WTC11 (cell line): ENCODE measurements at regions not wholly inside any gene's neighbourhood (a gene's known extent, or its start where the extent isn't known, plus 50 kb on each side); places are given as distances from the start of the nearest gene placed in this dataset.
"Not testable (repeated sequence)": the region's sequence is repeated elsewhere in the genome, so short reads cannot be mapped to it uniquely, and the experiment has no call there.

Experiments used
- ESRRA ChIP-seq: sonication (generic); formaldehyde crosslinking; IDR thresholded peaks from 2 replicates; pipeline ENCODE4 v1.8.1; 2022; ENCODE audit warnings: mild to moderate bottlenecking, missing genetic modification reagents, borderline replicate concordance
- FOXK1 ChIP-seq: sonication (generic); formaldehyde crosslinking; IDR thresholded peaks from 2 replicates; pipeline ENCODE4 v1.8.0; 2022; ENCODE audit warnings: mild to moderate bottlenecking, moderate library complexity, missing genetic modification reagents
- KAT7 ChIP-seq: sonication (generic); formaldehyde crosslinking; IDR thresholded peaks from 2 replicates; pipeline ENCODE4 v1.8.1; 2023; ENCODE audit warnings: missing genetic modification reagents, mild to moderate bottlenecking, borderline replicate concordance
- SMAD3 ChIP-seq: sonication (generic); formaldehyde crosslinking; IDR thresholded peaks from 2 replicates; pipeline ENCODE4 v1.8.0; 2022; ENCODE audit warnings: missing genetic modification reagents, mild to moderate bottlenecking, borderline replicate concordance
- ZNF263 ChIP-seq: sonication (generic); formaldehyde crosslinking; IDR thresholded peaks from 2 replicates; pipeline ENCODE4 v1.8.1; 2022; ENCODE audit warnings: low read depth, mild to moderate bottlenecking, moderate library complexity, missing genetic modification reagents
- TF ChIP-seq, protein P1 (sequence below): fragments of 200-600 bp; IDR thresholded peaks from 2 replicates; pipeline ENCODE4 v1.8.0; 2022; ENCODE audit warnings: antibody characterized with exemption
- TF ChIP-seq, protein P2 (sequence below): sonication (generic); formaldehyde crosslinking; IDR thresholded peaks from 2 replicates; pipeline ENCODE4 v1.8.0; 2022; ENCODE audit warnings: missing genetic modification reagents
- TF ChIP-seq, protein P3 (sequence below): sonication (generic); formaldehyde crosslinking; IDR thresholded peaks from 2 replicates; pipeline ENCODE4 v1.8.1; 2022; ENCODE audit warnings: low read depth, missing genetic modification reagents, borderline replicate concordance
- TF ChIP-seq, protein P4 (sequence below): sonication (generic); formaldehyde crosslinking; IDR thresholded peaks from 2 replicates; pipeline ENCODE4 v1.8.1; 2023; ENCODE audit warnings: mild to moderate bottlenecking, missing genetic modification reagents, moderate library complexity

DNA sequence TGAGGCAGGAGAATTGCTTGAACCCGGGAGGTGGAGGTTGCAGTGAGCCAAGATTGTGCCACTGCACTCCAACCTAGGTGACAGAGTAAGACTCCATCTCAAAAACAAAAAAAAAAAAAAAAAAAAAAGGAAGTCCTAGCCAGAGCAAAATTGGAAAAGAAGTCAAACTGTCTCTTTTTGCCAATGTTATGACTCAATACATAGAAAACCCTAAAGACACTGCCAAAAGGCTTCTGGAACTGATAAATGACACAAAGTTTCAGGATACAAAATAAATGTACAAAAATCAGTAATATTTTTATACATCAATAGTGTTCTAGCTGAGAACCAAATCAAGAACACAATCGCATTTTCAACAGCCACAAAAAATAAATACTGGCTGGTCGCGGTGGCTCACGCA, 82.5 kb upstream of the COL8A1 start:
- TF ChIP-seq, protein P1, sequence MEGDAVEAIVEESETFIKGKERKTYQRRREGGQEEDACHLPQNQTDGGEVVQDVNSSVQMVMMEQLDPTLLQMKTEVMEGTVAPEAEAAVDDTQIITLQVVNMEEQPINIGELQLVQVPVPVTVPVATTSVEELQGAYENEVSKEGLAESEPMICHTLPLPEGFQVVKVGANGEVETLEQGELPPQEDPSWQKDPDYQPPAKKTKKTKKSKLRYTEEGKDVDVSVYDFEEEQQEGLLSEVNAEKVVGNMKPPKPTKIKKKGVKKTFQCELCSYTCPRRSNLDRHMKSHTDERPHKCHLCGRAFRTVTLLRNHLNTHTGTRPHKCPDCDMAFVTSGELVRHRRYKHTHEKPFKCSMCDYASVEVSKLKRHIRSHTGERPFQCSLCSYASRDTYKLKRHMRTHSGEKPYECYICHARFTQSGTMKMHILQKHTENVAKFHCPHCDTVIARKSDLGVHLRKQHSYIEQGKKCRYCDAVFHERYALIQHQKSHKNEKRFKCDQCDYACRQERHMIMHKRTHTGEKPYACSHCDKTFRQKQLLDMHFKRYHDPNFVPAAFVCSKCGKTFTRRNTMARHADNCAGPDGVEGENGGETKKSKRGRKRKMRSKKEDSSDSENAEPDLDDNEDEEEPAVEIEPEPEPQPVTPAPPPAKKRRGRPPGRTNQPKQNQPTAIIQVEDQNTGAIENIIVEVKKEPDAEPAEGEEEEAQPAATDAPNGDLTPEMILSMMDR = not testable (repeated sequence)
- TF ChIP-seq SMAD3 (CRISPR knock-in tag); ESRRA; ZNF263; FOXK1 (CRISPR knock-in tag); KAT7: not testable (repeated sequence)
- TF ChIP-seq, protein P2, sequence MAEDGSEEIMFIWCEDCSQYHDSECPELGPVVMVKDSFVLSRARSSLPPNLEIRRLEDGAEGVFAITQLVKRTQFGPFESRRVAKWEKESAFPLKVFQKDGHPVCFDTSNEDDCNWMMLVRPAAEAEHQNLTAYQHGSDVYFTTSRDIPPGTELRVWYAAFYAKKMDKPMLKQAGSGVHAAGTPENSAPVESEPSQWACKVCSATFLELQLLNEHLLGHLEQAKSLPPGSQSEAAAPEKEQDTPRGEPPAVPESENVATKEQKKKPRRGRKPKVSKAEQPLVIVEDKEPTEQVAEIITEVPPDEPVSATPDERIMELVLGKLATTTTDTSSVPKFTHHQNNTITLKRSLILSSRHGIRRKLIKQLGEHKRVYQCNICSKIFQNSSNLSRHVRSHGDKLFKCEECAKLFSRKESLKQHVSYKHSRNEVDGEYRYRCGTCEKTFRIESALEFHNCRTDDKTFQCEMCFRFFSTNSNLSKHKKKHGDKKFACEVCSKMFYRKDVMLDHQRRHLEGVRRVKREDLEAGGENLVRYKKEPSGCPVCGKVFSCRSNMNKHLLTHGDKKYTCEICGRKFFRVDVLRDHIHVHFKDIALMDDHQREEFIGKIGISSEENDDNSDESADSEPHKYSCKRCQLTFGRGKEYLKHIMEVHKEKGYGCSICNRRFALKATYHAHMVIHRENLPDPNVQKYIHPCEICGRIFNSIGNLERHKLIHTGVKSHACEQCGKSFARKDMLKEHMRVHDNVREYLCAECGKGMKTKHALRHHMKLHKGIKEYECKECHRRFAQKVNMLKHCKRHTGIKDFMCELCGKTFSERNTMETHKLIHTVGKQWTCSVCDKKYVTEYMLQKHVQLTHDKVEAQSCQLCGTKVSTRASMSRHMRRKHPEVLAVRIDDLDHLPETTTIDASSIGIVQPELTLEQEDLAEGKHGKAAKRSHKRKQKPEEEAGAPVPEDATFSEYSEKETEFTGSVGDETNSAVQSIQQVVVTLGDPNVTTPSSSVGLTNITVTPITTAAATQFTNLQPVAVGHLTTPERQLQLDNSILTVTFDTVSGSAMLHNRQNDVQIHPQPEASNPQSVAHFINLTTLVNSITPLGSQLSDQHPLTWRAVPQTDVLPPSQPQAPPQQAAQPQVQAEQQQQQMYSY = not testable (repeated sequence)
- TF ChIP-seq, protein P3, sequence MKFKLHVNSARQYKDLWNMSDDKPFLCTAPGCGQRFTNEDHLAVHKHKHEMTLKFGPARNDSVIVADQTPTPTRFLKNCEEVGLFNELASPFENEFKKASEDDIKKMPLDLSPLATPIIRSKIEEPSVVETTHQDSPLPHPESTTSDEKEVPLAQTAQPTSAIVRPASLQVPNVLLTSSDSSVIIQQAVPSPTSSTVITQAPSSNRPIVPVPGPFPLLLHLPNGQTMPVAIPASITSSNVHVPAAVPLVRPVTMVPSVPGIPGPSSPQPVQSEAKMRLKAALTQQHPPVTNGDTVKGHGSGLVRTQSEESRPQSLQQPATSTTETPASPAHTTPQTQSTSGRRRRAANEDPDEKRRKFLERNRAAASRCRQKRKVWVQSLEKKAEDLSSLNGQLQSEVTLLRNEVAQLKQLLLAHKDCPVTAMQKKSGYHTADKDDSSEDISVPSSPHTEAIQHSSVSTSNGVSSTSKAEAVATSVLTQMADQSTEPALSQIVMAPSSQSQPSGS = not testable (repeated sequence)
- TF ChIP-seq, protein P4, sequence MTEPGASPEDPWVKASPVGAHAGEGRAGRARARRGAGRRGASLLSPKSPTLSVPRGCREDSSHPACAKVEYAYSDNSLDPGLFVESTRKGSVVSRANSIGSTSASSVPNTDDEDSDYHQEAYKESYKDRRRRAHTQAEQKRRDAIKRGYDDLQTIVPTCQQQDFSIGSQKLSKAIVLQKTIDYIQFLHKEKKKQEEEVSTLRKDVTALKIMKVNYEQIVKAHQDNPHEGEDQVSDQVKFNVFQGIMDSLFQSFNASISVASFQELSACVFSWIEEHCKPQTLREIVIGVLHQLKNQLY (CRISPR knock-in tag) = not testable (repeated sequence)
